AG04449 (cell line): ENCODE measurements at regions not wholly inside any gene's neighbourhood (a gene's known extent, or its start where the extent isn't known, plus 50 kb on each side); places are given as distances from the start of the nearest gene placed in this dataset.

ENCODE experiments used
- CTCF ChIA-PET: fragments of 350-600 bp; formaldehyde crosslinking; extraction: SDS; loops from one replicate; lab custom pipeline; 2021; ENCODE audit warnings: antibody characterized with exemption; lab: Yijun Ruan, JAX
- POLR2A ChIA-PET: fragments of 400-600, 350-600 bp; formaldehyde crosslinking; extraction: SDS; loops from one replicate; lab custom pipeline; 2020; ENCODE audit warnings: antibody characterized with exemption, inconsistent platforms; lab: Yijun Ruan, JAX
- DNase-seq: peaks from one replicate; pipeline ENCODE4 v3.0.0-alpha.2; 2010; ENCODE audit warnings: low read depth, low spot score
- H3K4me3 ChIP-seq: 2 replicates; pipeline ENCODE4 v1.5.1; 2011; ENCODE audit warnings: low read depth, mild to moderate bottlenecking, control low read depth, low read length
- CTCF ChIP-seq: IDR thresholded peaks from one replicate; pipeline ENCODE4 v1.5.1; 2011; ENCODE audit warnings: mild to moderate bottlenecking, moderate library complexity, low read length, control low read depth, inconsistent platforms; ENCODE audit not compliant: insufficient read depth; ENCODE audit errors: missing control alignments

DNA sequence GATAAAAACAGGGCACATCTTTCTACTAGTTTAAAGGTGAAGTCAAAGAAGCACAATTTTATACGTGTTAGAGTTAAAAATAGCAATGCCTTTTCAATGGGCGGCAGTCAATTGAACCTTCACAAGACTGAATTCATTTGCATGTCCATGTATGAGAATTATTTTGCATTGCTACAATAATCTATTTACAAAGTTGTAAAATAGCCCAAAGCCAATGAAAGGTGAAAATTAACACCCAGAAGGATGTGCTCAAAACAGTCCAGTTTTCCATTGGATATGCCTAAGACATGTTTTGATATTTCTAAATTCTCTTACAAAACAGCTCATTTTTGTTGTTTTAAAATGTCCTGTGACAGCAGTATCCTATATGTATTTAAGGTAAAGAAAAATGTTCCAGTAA, 425.1 kb upstream of the SYT4 start:
- TF ChIP-seq CTCF: no peak
- CTCF ChIA-PET: no interaction called here
- H3K4me3 ChIP-seq: no peak overlapping the region
- no peak for DNase-seq
- POLR2A ChIA-PET: no interaction called here

GRCh38 chr18:43703050-43703449, 425.8 kb upstream of the SYT4 start:
- CTCF ChIA-PET: no interaction called here
- H3K4me3 ChIP-seq: no peak overlapping the region
- DNase-seq: no peak
- POLR2A ChIA-PET: no interaction called here
- no peak for TF ChIP-seq CTCF

- TF ChIP-seq CTCF: no peak
- no peak for DNase-seq
- POLR2A ChIA-PET: no interaction called here
- CTCF ChIA-PET: no interaction called here
- no peak overlapping the region for H3K4me3 ChIP-seq
Measured at GRCh38 chr18:43705850-43706249, 428.6 kb upstream of the SYT4 start.

DNA sequence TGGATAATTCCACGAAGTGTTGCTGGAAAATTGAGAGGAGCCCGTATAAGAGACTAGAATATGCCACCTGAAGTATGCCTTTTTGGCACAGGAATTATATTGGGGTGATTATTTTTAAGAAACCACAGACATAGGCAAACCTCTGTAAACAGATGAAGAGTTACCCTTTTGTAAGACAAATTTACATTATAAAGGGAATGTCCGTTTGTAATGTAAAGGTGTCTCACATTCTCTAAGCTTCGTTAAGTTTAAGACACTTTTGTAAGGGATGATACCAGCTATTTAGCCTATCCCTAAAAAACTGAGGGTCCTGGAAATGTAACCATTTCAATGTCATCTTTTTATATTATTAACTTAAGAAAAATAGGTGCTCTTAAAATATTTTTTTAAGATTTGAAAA, 432.8 kb upstream of the SYT4 start:
- DNase-seq: no peak
- ChIA-PET POLR2A (no interaction called here), CTCF (no interaction called here)
- TF ChIP-seq CTCF: no peak
- H3K4me3 ChIP-seq: no peak overlapping the region

DNA sequence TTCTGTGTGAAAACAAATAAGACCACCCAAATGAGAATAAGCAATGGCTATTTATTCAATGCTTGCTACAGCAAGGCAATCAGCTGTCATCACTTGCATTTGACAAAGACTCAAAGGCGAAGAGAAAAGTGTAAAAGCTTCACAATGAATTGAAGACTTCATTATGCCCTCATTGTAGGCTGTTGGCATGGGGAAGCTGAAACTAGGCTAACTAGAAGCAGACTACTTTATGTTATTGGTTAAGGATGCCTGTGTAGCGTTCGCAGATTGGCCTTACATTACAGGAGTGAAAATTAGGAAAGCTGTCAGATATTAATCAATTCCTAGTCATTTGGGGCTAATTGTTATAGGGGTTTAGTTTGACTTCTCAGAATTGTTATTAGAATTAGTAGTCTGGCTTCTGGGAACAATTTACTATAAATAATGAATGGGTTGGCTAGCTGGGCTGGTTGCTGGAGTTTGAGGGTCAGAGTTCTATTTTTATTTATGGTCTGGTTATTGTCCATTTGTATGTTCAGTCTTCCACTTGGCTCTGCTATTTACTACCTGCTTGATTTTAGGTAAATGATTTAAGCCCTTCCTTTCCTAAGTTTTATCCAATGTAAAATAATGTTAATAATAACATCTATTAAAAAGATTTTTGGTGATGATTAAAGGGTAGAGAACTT, 437.2 kb upstream of the SYT4 start:
- CTCF ChIA-PET: no interaction called here
- H3K4me3 ChIP-seq: no peak overlapping the region
- no peak for TF ChIP-seq CTCF
- POLR2A ChIA-PET: no interaction called here
- DNase-seq: no peak

DNA sequence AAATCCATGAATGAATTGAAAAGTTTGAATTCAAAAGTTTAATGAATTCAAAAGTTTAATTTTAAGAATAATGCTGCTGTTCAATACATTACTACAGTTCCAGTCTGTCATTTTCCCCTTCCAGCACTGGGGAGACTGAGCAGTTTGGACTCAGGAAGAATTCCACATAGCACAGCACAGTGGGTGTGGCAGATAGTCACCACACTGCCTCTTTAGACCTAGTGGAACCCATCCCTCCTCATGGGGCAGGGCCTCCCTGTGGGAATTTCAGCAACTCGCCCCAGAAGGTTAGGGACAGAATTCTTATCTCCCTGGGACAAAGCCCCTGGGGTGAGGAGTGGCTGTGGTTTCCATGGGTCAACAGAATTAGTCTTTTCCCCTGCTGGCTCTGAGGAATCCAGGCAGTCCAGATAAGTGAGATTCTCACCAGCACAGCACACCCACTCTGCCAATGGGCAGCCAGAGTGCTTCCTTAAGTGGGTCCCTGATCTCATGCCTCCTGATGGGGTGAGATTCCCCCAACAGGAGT, 442.0 kb upstream of the SYT4 start:
- DNase-seq: no peak
- no peak for TF ChIP-seq CTCF
- POLR2A ChIA-PET: no interaction called here
- H3K4me3 ChIP-seq: no peak overlapping the region
- CTCF ChIA-PET: no interaction called here
